K562 (cell line): ENCODE measurements at regions not wholly inside any gene's neighbourhood (a gene's known extent, or its start where the extent isn't known, plus 50 kb on each side); places are given as distances from the start of the nearest gene placed in this dataset.

Experiments used
- C11orf30 ChIP-seq: fragments of 450-650 bp; IDR thresholded peaks from 2 replicates; pipeline ENCODE4 v1.6.1; 2016; ENCODE audit warnings: low read depth, mild to moderate bottlenecking
- CEBPB ChIP-seq: fragments of 450-650 bp; IDR thresholded peaks from 2 replicates; pipeline ENCODE4 v1.6.1; 2016; ENCODE audit warnings: missing genetic modification characterization, missing compliant biosample characterization
- CUX1 ChIP-seq: fragments of 200-800 bp; sonication (Bioruptor generic); IDR thresholded peaks from 2 replicates; pipeline ENCODE4 v1.6.1; 2016; ENCODE audit warnings: missing genetic modification characterization, missing compliant biosample characterization
- DNMT1 ChIP-seq: fragments of 450-650 bp; IDR thresholded peaks from 2 replicates; pipeline ENCODE4 v1.6.1; 2016; ENCODE audit warnings: antibody characterized with exemption, mild to moderate bottlenecking
- FOXJ3 ChIP-seq: sonication (generic); formaldehyde crosslinking; IDR thresholded peaks from 2 replicates; pipeline ENCODE4 v1.4.0; 2020; ENCODE audit warnings: mild to moderate bottlenecking, missing genetic modification reagents
- LCOR ChIP-seq: sonication (generic); formaldehyde crosslinking; IDR thresholded peaks from 2 replicates; pipeline ENCODE4 v1.8.0; 2022; ENCODE audit warnings: mild to moderate bottlenecking, missing genetic modification reagents
- MEF2A ChIP-seq: IDR thresholded peaks from 2 replicates; pipeline ENCODE4 v1.6.1; 2011; ENCODE audit warnings: low read depth, mild to moderate bottlenecking, low read length, moderate library complexity; ENCODE audit not compliant: control insufficient read depth
- PREB ChIP-seq: sonication (generic); formaldehyde crosslinking; IDR thresholded peaks from 2 replicates; pipeline ENCODE4 v1.8.1; 2023; ENCODE audit warnings: mild to moderate bottlenecking, missing genetic modification reagents
- ZNF318 ChIP-seq, 2 experiments: fragments of 450-650 bp; IDR thresholded peaks; 2 replicates each; pipeline ENCODE4 v1.6.1; 2016; ENCODE audit warnings: mild to moderate bottlenecking in 2 of 2, borderline replicate concordance in 1 of 2, low read depth in 1 of 2, moderate library complexity in 1 of 2

- TF ChIP-seq CUX1 (CRISPR knock-in tag) = no peak
- TF ChIP-seq C11orf30 = no peak
- no peak for TF ChIP-seq CEBPB (tag)
- no peak for TF ChIP-seq PREB
- no peak for TF ChIP-seq LCOR
- no peak for TF ChIP-seq DNMT1
- TF ChIP-seq ZNF318 (IDR thresholded peaks at IDR 0.05; ENCODE audit: borderline replicate concordance in 1 of 2, low read depth in 1 of 2) = no peak
- no peak for TF ChIP-seq FOXJ3 (CRISPR knock-in tag)
- TF ChIP-seq MEF2A = no peak
These were observed 89.6 kb upstream of the MAF start (continued) for GRCh38 chr16:79690159-79690558.
